ENCODE measurements at regions not wholly inside any gene's neighbourhood (a gene's known extent, or its start where the extent isn't known, plus 50 kb on each side); places are given as distances from the start of the nearest gene placed in this dataset.

DNA sequence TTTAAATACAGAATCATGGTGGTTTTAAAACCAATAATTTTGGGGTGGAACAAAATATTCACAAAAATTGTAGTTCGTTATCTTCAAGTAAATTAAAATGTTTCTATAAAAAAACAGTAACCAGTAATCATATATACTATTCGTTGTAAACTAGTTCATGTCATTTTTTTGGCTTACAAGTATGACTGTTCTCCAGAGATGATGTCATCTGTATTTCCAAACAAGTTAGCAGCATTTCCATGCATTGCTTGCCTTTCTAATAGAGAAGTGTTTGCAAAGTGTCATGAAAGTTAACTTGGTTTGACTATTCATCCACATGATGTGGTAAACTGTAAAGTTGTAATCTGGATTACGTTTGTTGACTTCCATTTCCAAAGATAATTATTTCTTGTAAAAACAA lies 717.9 kb upstream of the ADAMTS16 start:
- Histone ChIP-seq H3K27ac (no peak overlapping the region), H3K36me3 (no peaks in the 10 kb centered on the region), H3K4me3 (no peak overlapping the region), H3K9me3 (no peaks in the 10 kb centered on the region), H3K4me1 (replicated peaks) (no peaks in the 10 kb centered on the region), H3K27me3 (replicated peaks; ENCODE audit: insufficient read depth) (no peaks in the 10 kb centered on the region)
- intact Hi-C loops (cut with DNase I) = no loop called here
- 65% methylated on average over 3 of the region's 3 CpGs for WGBS
- no peak for DNase-seq (ENCODE audit: low spot score)
- TF ChIP-seq POLR2AphosphoS5 (IDR thresholded peaks at IDR 0.05) (no peak), CTCF (IDR thresholded peaks at IDR 0.05) (no peak), POLR2A (IDR thresholded peaks at IDR 0.05) (no peak)

DNA sequence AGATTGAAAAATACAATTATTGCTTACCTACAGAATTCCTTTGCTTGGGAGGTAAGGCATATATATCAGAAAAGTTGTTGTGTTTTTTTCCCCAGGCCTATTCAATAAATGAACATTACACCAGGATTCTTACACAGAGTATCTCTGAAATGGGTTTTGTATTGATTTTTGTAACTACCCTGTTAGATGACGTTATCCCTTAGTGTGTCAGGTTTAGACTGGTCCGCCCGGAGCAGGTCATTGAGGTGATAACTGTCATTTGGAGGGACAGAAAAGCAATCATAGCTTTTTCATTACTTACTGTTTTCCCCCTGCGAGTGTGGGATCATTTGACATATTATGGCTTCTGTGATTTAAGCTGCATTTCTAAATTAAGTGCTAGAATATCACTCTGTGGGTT lies 715.2 kb upstream of the ADAMTS16 start:
- H3K4me3 ChIP-seq = no peak overlapping the region
- intact Hi-C loops (cut with DNase I) = no loop called here
- 91% methylated on average over 4 of the region's 4 CpGs for WGBS
- no peak overlapping the region for H3K27ac ChIP-seq
- no peaks in the 10 kb centered on the region for H3K36me3 ChIP-seq
- DNase-seq (ENCODE audit: low spot score) = no peak
- TF ChIP-seq POLR2A (IDR thresholded peaks at IDR 0.05) (no peak), POLR2AphosphoS5 (IDR thresholded peaks at IDR 0.05) (no peak), CTCF (IDR thresholded peaks at IDR 0.05) (no peak)
- no peaks in the 10 kb centered on the region for H3K4me1 ChIP-seq (replicated peaks)
- H3K9me3 ChIP-seq = no peaks in the 10 kb centered on the region
- H3K27me3 ChIP-seq (replicated peaks; ENCODE audit: insufficient read depth) = no peaks in the 10 kb centered on the region

GRCh38 chr5:4440536-4440935 lies 699.6 kb upstream of the ADAMTS16 start:
- H3K4me1 ChIP-seq (replicated peaks) = no peaks in the 10 kb centered on the region
- no peaks in the 10 kb centered on the region for H3K36me3 ChIP-seq
- 87% methylated on average over 2 of the region's 2 CpGs for WGBS
- intact Hi-C loops (cut with DNase I) = no loop called here
- H3K4me3 ChIP-seq = no peak overlapping the region
- no peak for TF ChIP-seq POLR2AphosphoS5 (IDR thresholded peaks at IDR 0.05)
- no peak for TF ChIP-seq CTCF (IDR thresholded peaks at IDR 0.05)
- no peak for TF ChIP-seq POLR2A (IDR thresholded peaks at IDR 0.05)
- no peaks in the 10 kb centered on the region for H3K27me3 ChIP-seq (replicated peaks; ENCODE audit: insufficient read depth)
- H3K9me3 ChIP-seq = no peaks in the 10 kb centered on the region
- no peak for DNase-seq (ENCODE audit: low spot score)
- H3K27ac ChIP-seq = no peak overlapping the region

- DNase-seq (ENCODE audit: low spot score) = no peak
- Histone ChIP-seq H3K4me1 (replicated peaks) (no peaks in the 10 kb centered on the region), H3K4me3 (no peak overlapping the region), H3K36me3 (no peaks in the 10 kb centered on the region), H3K9me3 (no peaks in the 10 kb centered on the region), H3K27ac (no peak overlapping the region), H3K27me3 (replicated peaks; ENCODE audit: insufficient read depth) (no peaks in the 10 kb centered on the region)
- TF ChIP-seq CTCF (IDR thresholded peaks at IDR 0.05) = no peak
- TF ChIP-seq POLR2A (IDR thresholded peaks at IDR 0.05) = no peak
- TF ChIP-seq POLR2AphosphoS5 (IDR thresholded peaks at IDR 0.05) = no peak
- intact Hi-C loops (cut with DNase I) = no loop called here
- WGBS = 80% methylated on average over 4 of the region's 4 CpGs
These were observed 697.9 kb upstream of the ADAMTS16 start for GRCh38 chr5:4442221-4442620.

- no peak overlapping the region for H3K27ac ChIP-seq
- no peaks in the 10 kb centered on the region for H3K36me3 ChIP-seq
- 95% methylated on average over 1 of the region's 1 CpG for WGBS
- H3K4me1 ChIP-seq (replicated peaks) = no peaks in the 10 kb centered on the region
- H3K9me3 ChIP-seq = no peaks in the 10 kb centered on the region
- intact Hi-C loops (cut with DNase I) = no loop called here
- DNase-seq (ENCODE audit: low spot score) = no peak
- H3K27me3 ChIP-seq (replicated peaks; ENCODE audit: insufficient read depth) = no peaks in the 10 kb centered on the region
- H3K4me3 ChIP-seq = no peak overlapping the region
- no peak for TF ChIP-seq CTCF (IDR thresholded peaks at IDR 0.05)
- no peak for TF ChIP-seq POLR2AphosphoS5 (IDR thresholded peaks at IDR 0.05)
- no peak for TF ChIP-seq POLR2A (IDR thresholded peaks at IDR 0.05)
These were observed 692.5 kb upstream of the ADAMTS16 start for GRCh38 chr5:4447657-4448056.

All from prostate gland (tissue), 2 donors.